ENCODE measurements at regions not wholly inside any gene's neighbourhood (a gene's known extent, or its start where the extent isn't known, plus 50 kb on each side); places are given as distances from the start of the nearest gene placed in this dataset.

DNA sequence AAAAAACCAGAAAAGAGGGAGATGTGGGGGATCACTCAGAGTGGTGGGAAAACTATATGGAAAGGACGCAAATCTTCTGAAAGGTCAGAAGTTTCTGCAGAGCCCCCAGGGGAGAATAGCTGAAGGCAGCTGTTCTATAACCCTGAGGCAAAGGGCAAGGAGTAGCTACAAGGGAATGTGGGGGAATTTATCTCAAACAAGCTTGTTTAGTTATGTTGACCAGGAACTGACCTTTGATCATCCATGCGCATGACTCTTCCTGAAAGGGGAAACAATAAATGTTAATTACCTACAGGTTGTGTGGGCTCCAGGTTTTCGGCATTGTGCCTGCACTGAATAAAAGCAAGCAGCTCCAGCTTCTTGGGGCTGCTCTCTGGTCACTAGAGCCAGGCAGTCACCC, 968.5 kb downstream of the AACS start:
- TF ChIP-seq EZH2 (IDR thresholded peaks at IDR 0.05; ENCODE audit: borderline replicate concordance, insufficient read depth, low read length, poor library complexity, severe bottlenecking) (no peak), POLR2AphosphoS5 (IDR thresholded peaks at IDR 0.05) (no peak), EP300 (conservative IDR thresholded peaks at IDR 0.05; ENCODE audit: poor library complexity, severe bottlenecking) (no peak)
